Stimulated activated naive CD8-positive, alpha-beta T cell treated with anti-CD3 and anti-CD28 coated beads, Interleukin-15, Interleukin-2, amounts not matched to agents 100 U/mL and 50 U/mL, for 24 hours (primary cell): ENCODE measurements at regions not wholly inside any gene's neighbourhood (a gene's known extent, or its start where the extent isn't known, plus 50 kb on each side); places are given as distances from the start of the nearest gene placed in this dataset.

Experiments
- ATAC-seq: fragments of 150-1000 bp; cut with Tn5 transposase; one replicate; pipeline ENCODE4 v1.10.0; 2021
- DNase-seq: peaks from one replicate; pipeline ENCODE4 v3.0.0; 2021

DNA sequence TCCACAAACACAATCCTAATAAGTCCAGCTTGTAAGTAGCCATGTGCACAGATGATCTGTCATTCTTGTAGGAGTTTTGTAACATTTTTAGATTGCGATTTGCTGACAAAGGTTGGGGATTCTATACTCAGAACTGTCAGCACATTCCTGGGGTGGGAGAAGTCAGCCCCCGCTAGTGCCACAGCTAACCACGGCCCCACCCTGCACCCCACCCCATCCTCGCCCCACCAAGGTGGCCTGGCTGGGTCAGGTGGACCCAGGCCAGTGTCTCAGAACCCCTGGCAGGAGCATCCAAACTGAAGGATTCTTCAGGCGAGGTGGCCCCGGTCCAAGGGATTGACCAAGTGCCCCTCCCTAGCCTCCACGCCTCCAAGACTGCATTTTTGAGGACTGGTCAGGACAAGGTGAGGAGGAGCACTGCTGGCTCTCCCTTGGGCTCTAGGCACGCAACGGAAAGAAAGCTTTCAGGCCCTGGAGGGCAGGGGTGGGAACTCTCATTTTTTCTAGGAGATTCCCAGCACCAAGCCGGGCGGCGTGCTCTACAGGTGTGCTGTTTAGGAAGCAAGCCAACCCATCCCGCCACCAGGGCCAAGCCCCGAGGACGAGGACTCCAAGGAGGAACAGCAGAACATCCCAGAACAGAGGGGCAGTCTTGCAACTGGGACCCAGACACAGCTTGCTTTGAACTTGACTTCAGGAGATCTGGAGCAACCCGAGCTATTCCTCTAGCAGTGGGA lies 172.8 kb downstream of the BCL11B start:
- ATAC-seq = no peak
- no peak for DNase-seq

DNA sequence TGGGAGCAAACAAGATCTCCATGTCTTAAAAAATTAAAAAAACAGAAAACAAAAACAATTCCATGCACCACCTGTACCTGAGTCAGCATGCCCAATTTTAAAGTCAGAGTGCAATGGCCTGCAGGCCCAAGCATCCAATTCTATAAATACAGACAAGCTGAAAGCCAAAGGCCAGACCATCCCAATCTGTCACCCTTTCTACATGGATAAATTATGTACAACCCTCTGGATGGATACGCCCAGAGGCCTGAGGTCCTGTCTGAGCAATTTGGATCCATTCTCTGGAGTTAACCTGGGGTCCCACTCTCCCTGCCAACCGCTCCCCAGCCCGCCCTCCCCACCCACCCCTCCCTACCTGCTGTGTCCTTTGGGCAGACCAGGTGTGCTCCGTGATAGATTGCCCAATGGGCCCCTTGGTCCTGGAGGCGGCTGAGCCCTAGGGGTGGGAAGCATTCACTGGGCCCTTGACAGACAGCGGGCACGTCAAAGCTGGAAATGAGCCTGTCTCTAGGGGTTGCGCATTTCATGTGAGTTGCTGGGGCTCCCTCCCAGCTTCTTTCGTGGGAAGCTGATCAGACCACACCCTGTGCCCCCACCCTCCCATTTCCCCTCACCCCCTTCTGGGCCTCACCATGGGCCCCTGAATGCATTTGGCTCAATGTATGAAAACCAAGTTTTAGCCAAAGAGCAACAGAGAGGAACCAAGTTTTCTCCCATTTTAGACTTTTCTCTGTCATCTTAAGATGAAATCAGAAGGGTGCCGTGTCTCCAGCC lies 171.3 kb downstream of the BCL11B start:
- no peak for DNase-seq
- no peak for ATAC-seq

DNA sequence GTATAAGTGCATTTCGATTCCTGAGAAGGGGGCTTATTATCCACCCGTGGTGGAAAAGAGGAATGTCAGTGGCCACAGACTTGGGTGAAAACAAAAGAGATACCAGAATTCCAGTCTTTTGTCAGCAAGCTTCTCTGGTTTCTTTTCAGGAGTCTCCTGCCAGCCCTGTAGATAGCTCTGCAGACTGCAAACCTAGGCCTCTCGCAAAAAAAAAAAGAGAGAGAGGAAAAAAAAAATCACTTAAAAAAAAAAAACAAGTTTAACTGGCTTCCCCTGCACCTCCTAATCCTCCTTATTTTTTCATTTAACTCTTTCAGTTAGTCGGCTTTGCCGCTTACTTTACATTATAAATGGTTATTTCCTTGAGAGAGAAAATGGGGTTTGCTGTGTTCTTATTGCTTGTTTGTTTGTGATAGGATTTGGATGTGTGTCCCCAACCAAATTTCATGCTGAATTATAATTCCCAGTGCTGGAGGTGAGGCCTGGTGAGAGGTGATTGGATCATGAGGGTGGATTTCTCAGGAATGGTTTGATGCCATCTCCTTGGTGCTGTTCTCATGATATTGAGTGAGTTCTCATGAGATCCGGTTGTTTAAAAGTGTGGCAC lies 170.0 kb downstream of the BCL11B start:
- DNase-seq (no peak), ATAC-seq (no peak)

DNA sequence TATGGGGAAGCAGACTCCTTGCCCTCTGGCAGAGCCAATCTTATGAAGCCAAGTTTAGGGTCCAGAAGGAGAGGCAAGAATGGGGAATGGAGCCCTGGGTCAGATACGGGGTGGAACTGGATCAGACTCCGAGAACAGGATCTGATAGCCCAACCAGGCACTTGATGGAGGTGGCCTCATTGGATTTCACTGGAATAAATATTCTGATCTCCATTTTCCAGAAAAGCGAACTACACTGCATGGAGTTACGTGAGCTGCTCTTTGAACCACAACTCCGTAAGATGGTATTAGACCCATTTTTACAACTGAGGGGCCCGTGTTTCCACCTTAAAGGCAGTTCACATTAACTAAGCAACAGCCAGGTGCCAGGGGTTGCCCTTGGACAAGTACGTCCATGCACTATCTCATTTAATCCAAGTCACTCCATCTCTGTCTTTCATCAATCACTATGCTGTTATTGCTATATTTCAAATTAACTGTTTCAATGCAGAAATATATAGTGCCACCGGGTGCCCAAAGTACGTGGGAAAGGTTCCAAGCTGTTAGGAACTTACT lies 155.2 kb downstream of the BCL11B start:
- ATAC-seq = no peak
- DNase-seq = no peak

DNA sequence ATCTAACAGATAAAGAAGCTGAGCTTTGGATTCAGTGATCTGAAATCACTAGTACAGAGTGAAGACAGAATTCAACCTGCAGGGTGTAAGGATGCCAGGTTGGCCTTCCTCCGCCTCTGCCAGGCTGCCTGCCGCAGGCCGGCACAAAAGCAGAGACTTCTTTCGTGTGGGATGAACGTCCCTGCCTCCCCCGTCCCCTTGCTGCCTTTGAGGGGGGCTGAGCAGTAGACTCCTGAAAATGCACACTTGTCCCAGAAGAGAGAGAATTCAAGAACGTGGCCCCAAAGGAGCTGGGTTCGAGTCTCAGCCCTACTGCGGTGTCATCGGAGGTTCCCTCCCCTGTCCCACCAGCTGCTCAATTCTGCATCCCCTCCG lies 154.3 kb downstream of the BCL11B start:
- ATAC-seq (no peak), DNase-seq (no peak)

DNA sequence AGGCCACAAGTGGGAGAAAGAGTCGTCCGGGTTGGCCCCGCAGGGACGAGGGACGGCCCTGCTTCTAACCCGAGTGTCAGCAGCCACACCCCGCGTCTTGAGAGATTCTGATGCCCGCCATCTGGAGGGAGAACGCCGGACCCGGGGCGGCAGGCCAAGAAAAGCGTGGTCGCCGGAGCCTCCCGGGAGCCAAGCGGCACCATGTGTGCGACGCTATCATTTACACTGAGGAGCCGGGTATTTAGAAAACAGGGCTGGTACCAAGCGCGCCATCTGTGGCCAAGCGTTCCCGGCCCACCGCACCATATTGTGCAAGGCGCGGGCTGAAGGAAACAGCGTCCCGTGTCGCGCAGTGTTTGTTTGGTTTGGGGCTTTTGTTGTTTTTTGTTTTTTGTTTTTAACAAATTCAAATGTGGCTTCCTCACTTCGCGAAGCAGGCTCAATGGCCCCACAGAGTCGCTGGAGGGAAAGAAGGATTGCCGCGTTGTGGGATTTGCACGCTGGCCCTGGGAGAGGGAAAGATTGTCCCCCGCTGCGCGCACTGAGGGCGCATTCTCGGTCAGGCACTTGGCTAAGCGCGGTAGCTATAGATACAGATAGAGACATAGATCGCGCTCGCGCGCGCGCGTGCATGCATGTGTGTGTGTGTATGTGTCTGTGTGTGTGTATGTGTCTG lies 153.8 kb downstream of the BCL11B start:
- no peak for DNase-seq
- ATAC-seq = no peak

DNA sequence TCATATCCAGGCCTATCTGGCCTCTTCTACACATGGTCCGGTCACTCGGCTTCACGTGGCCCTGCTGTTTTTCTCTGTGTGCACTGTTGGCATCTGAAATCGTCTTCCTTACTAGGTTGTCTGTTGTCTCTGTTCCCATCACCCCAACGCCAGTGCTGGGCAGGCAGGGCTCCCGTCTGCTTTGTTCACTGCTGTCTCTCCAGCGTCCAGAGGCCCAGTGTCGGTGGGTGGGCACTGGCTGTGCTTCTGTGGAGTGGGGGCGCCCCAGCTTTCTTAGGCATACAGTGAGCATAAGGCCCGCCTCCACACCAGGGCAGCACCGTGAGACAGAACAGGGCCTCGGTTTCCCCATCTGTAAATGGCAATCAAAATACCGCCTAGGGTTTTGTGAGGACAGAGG lies 153.1 kb downstream of the BCL11B start:
- no peak for DNase-seq
- no peak for ATAC-seq
